Brain microvascular endothelial cell (primary cell): ENCODE measurements at regions not wholly inside any gene's neighbourhood (a gene's known extent, or its start where the extent isn't known, plus 50 kb on each side); places are given as distances from the start of the nearest gene placed in this dataset.

Experiments used
- DNase-seq: peaks from one replicate; pipeline ENCODE4 v3.0.0-alpha.2; 2020
- H3K27ac ChIP-seq: fragments of 250-450 bp; sonication (Bioruptor Pico); 2 replicates; pipeline ENCODE4 v1.5.1; 2020; ENCODE audit warnings: mild to moderate bottlenecking, moderate library complexity
- H3K27me3 ChIP-seq: fragments of 250-450 bp; sonication (Bioruptor Pico); replicated peaks from 2 replicates; pipeline ENCODE4 v1.5.1; 2020; ENCODE audit warnings: mild to moderate bottlenecking
- H3K36me3 ChIP-seq: fragments of 250-450 bp; sonication (Bioruptor Pico); replicated peaks from 2 replicates; pipeline ENCODE4 v1.5.1; 2020; ENCODE audit warnings: mild to moderate bottlenecking
- H3K4me3 ChIP-seq: 2 replicates; pipeline ENCODE4 v1.5.1; 2011; ENCODE audit warnings: low read depth, mild to moderate bottlenecking, control low read depth, low read length, moderate library complexity
- in situ Hi-C: cut with HindIII; loops from 2 replicates; pipeline ENCODE4 v1.10.0; 2017; ENCODE audit warnings: low sequenced_read_pairs, low pct_ligation_motif_present
- TF ChIP-seq, protein P1 (sequence below): IDR thresholded peaks from 2 replicates; pipeline ENCODE4 v1.5.1; 2011; ENCODE audit warnings: low read depth, mild to moderate bottlenecking, moderate library complexity, low read length, control low read depth, inconsistent platforms; ENCODE audit errors: missing control alignments

DNA sequence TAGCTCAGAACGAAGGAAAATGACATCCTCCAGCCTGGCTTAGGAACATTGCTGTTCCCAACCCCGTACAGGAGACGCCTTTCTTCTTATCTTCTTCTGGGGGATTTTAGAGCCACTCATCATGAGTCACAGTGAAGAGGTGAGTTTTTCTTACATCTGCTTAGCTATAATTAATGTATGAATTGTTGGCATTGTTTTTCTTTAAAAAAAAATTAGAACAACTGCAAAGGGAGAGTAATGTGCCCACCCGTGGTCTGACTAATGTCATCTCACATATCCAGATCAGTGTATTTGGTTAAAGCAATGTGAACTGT is 310.6 kb upstream of the TSHZ3 start:
- Histone ChIP-seq H3K36me3 (no peaks in the 10 kb centered on the region), H3K4me3 (no peak overlapping the region), H3K27me3 (no peaks in the 10 kb centered on the region), H3K27ac (no peak overlapping the region)
- TF ChIP-seq, protein P1, sequence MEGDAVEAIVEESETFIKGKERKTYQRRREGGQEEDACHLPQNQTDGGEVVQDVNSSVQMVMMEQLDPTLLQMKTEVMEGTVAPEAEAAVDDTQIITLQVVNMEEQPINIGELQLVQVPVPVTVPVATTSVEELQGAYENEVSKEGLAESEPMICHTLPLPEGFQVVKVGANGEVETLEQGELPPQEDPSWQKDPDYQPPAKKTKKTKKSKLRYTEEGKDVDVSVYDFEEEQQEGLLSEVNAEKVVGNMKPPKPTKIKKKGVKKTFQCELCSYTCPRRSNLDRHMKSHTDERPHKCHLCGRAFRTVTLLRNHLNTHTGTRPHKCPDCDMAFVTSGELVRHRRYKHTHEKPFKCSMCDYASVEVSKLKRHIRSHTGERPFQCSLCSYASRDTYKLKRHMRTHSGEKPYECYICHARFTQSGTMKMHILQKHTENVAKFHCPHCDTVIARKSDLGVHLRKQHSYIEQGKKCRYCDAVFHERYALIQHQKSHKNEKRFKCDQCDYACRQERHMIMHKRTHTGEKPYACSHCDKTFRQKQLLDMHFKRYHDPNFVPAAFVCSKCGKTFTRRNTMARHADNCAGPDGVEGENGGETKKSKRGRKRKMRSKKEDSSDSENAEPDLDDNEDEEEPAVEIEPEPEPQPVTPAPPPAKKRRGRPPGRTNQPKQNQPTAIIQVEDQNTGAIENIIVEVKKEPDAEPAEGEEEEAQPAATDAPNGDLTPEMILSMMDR, result no peak
- DNase-seq, result no peak
- in situ Hi-C loops, result no loop called here

- no peak overlapping the region for H3K27ac ChIP-seq
- no peak for DNase-seq
- in situ Hi-C loops, result no loop called here
- TF ChIP-seq, protein P1, result no peak
- H3K36me3 ChIP-seq, result no peaks in the 10 kb centered on the region
- H3K4me3 ChIP-seq, result no peak overlapping the region
- no peaks in the 10 kb centered on the region for H3K27me3 ChIP-seq
Observed at GRCh38 chr19:31664096-31664495, 314.9 kb upstream of the TSHZ3 start.

DNA sequence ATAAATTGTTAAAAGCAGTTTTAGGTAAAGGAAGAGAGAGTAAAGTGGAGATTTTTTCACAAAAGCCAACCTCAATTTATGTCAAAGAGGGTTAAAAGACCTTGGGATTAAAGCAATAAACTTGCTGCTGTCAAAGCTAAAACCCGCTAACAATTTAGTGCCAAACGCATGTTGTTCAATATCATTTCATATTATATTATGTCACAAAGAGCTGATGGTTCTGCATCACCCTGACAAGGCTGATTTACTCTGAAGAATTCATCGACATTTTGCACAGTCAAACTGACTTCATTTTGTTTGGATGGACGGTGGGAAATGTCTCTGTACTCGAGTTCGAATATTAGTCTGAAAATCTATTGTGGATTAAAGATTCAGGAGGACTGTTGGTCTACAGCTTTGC is 315.8 kb upstream of the TSHZ3 start:
- H3K36me3 ChIP-seq, result no peaks in the 10 kb centered on the region
- in situ Hi-C loops, result no loop called here
- TF ChIP-seq, protein P1, result no peak
- DNase-seq, result no peak
- H3K27ac ChIP-seq, result no peak overlapping the region
- no peaks in the 10 kb centered on the region for H3K27me3 ChIP-seq
- no peak overlapping the region for H3K4me3 ChIP-seq

- H3K4me3 ChIP-seq, result no peak overlapping the region
- DNase-seq, result no peak
- no peak overlapping the region for H3K27ac ChIP-seq
- in situ Hi-C loops, result no loop called here
- TF ChIP-seq, protein P1, result no peak
- H3K27me3 ChIP-seq, result no peaks in the 10 kb centered on the region
- no peaks in the 10 kb centered on the region for H3K36me3 ChIP-seq
Observed at GRCh38 chr19:31666126-31666525, 316.9 kb upstream of the TSHZ3 start.

GRCh38 chr19:31667106-31667505 is 317.9 kb upstream of the TSHZ3 start:
- H3K27me3 ChIP-seq, result no peaks in the 10 kb centered on the region
- no peak overlapping the region for H3K4me3 ChIP-seq
- DNase-seq, result no peak
- TF ChIP-seq, protein P1, result no peak
- no peak overlapping the region for H3K27ac ChIP-seq
- H3K36me3 ChIP-seq, result no peaks in the 10 kb centered on the region
- in situ Hi-C loops, result no loop called here

GRCh38 chr19:31668921-31669320 is 319.7 kb upstream of the TSHZ3 start:
- in situ Hi-C loops, result no loop called here
- TF ChIP-seq, protein P1, result no peak
- H3K27ac ChIP-seq, result no peak overlapping the region
- H3K27me3 ChIP-seq, result no peaks in the 10 kb centered on the region
- H3K4me3 ChIP-seq, result no peak overlapping the region
- no peaks in the 10 kb centered on the region for H3K36me3 ChIP-seq
- DNase-seq, result no peak
